PC-9 (cell line): ENCODE measurements at regions not wholly inside any gene's neighbourhood (a gene's known extent, or its start where the extent isn't known, plus 50 kb on each side); places are given as distances from the start of the nearest gene placed in this dataset.

Experiments
- CTCF ChIP-seq: fragments of 200-600 bp; sonication (generic); conservative IDR thresholded peaks from 2 replicates; pipeline ENCODE4 v1.6.1; 2017; ENCODE audit warnings: mixed run types, antibody characterized with exemption, mild to moderate bottlenecking, moderate library complexity
- EZH2 ChIP-seq: fragments of 200-600 bp; sonication (generic); IDR thresholded peaks from 2 replicates; pipeline ENCODE4 v1.8.0; 2017; ENCODE audit warnings: antibody characterized with exemption, low read depth

GRCh38 chr3:98969295-98969694 lies 67.8 kb upstream of the DCBLD2 start:
- TF ChIP-seq CTCF (no peak), EZH2 (no peak)
